B cell (primary cell): ENCODE measurements at regions not wholly inside any gene's neighbourhood (a gene's known extent, or its start where the extent isn't known, plus 50 kb on each side); places are given as distances from the start of the nearest gene placed in this dataset.

Source experiments
- CTCF ChIP-seq: fragments of 200-600 bp; IDR thresholded peaks from one replicate; pipeline ENCODE4 v1.8.0; 2022; ENCODE audit warnings: antibody characterized with exemption, mild to moderate bottlenecking
- EZH2 ChIP-seq: IDR thresholded peaks from 2 replicates; pipeline ENCODE4 v1.6.1; 2012; ENCODE audit warnings: borderline replicate concordance, low read depth, mild to moderate bottlenecking, moderate library complexity, low read length; ENCODE audit not compliant: insufficient read depth, poor library complexity, severe bottlenecking

GRCh38 chr1:4126731-4127591 lies 226.9 kb upstream of the C1orf174 start:
- TF ChIP-seq CTCF (no peak), EZH2 (no peak)
